Lower leg skin (tissue), 4 donors: ENCODE measurements at regions not wholly inside any gene's neighbourhood (a gene's known extent, or its start where the extent isn't known, plus 50 kb on each side); places are given as distances from the start of the nearest gene placed in this dataset.

ENCODE experiments used
- DNase-seq, 2 donors: peaks; one replicate each; pipeline ENCODE4 v3.0.0-alpha.2; 2019; ENCODE audit warnings: low spot score in 2 of 2
- H3K4me3 ChIP-seq: fragments of 200-600 bp; sonication (generic); 2 replicates; pipeline ENCODE4 v1.5.1; 2017; ENCODE audit warnings: mild to moderate bottlenecking, low read depth; ENCODE audit not compliant: poor library complexity, severe bottlenecking
- POLR2A ChIP-seq, 2 donors: fragments of 450-650 bp; IDR thresholded peaks; one replicate each; pipeline ENCODE4 v1.6.1; 2016 to 2017; ENCODE audit warnings: antibody characterized with exemption in 2 of 2, mild to moderate bottlenecking in 1 of 2, moderate library complexity in 1 of 2
- WGBS, 2 donors: methylation state at CpG; one replicate each; pipeline ENCODE4 v1.1.5; 2018; 5-methylcytosine and 5-hydroxymethylcytosine counted together
- intact Hi-C: fragments of 100-400 bp; cut with DNase I; formaldehyde crosslinking; loops from one replicate; pipeline ENCODE4 v1.15.0; 2023; ENCODE audit warnings: low total_unique reads
- TF ChIP-seq, protein P1 (sequence below), 3 donors: fragments of 450-650 bp; IDR thresholded peaks; one replicate each; pipeline ENCODE4 v1.5.1; 2016; ENCODE audit warnings: antibody characterized with exemption in 3 of 3, mild to moderate bottlenecking in 3 of 3, moderate library complexity in 2 of 3

DNA sequence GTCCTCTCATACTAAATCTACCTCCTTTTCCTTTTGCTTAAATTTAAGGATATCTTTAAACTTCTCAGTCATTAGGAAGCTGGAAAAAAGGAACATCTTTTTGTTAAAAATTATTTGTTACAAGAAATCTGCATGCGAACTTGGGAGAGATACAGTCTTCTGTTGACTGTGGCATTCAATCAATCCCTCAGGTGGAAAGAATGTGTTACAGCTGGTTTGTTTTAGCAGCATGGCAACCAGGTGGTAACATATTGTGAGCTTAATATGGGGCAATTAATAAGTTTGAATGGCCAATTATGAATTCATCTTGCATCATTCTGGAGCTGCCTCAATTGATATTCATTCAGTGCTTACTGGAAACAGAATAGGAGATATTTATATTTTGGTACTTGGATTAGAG, 135.0 kb downstream of the GC start:
- H3K4me3 ChIP-seq: no peak overlapping the region
- intact Hi-C loops: no loop called here
- 0 to 86% methylated on average over 1 of the region's 1 CpG for WGBS, 2 donors
- TF ChIP-seq, protein P1, sequence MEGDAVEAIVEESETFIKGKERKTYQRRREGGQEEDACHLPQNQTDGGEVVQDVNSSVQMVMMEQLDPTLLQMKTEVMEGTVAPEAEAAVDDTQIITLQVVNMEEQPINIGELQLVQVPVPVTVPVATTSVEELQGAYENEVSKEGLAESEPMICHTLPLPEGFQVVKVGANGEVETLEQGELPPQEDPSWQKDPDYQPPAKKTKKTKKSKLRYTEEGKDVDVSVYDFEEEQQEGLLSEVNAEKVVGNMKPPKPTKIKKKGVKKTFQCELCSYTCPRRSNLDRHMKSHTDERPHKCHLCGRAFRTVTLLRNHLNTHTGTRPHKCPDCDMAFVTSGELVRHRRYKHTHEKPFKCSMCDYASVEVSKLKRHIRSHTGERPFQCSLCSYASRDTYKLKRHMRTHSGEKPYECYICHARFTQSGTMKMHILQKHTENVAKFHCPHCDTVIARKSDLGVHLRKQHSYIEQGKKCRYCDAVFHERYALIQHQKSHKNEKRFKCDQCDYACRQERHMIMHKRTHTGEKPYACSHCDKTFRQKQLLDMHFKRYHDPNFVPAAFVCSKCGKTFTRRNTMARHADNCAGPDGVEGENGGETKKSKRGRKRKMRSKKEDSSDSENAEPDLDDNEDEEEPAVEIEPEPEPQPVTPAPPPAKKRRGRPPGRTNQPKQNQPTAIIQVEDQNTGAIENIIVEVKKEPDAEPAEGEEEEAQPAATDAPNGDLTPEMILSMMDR (IDR thresholded peaks at IDR 0.05): no peak
- no peak for TF ChIP-seq POLR2A (IDR thresholded peaks at IDR 0.05)
- no peak for DNase-seq

DNA sequence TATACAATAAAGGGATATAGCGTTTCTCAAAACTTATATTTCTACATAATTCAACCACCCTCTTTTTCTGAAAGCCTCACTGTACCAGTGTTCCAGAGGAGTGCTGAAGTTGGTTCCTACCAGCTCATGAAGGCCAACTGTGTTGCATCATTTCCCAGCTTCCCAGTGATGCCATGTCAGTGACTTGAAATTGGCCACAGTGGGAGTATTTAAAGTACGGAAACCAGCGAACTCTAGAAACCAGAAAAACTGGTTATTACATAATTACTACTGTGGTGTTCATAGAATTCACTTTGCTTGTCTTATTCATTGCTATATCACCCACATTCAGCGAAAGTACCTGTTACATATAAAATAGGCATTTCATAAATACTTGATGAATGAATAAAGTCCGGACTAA, 135.4 kb downstream of the GC start:
- intact Hi-C loops: no loop called here
- WGBS, 2 donors: 45 to 69% methylated on average over 5 of the region's 5 CpGs
- no peak for TF ChIP-seq POLR2A (IDR thresholded peaks at IDR 0.05)
- DNase-seq: no peak
- H3K4me3 ChIP-seq: no peak overlapping the region

DNA sequence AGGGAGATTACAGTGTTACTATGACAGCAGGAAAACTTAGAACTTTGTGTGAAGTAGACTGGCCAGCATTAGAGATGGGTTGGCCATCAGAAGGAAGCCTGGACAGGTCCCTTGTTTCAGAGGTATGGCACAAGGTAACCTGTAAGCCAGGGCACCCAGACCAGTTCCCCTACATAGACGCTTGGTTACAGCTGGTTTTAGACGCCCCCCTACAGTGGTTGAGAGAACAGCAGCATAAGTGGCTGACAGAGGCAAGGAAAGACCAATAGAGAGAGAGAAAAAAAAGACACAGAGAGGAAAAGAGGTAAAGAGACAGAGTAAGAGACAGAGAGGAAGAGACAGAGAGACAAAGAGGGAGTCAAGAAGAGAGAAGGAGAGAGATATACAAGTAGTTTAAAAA, 144.5 kb downstream of the GC start:
- WGBS, 2 donors: 79 to 87% methylated on average over 2 of the region's 2 CpGs
- no peak for DNase-seq
- no peak for TF ChIP-seq POLR2A (IDR thresholded peaks at IDR 0.05)
- TF ChIP-seq, protein P1 (IDR thresholded peaks at IDR 0.05): no peak
- intact Hi-C loops: no loop called here
- H3K4me3 ChIP-seq: no peak overlapping the region

DNA sequence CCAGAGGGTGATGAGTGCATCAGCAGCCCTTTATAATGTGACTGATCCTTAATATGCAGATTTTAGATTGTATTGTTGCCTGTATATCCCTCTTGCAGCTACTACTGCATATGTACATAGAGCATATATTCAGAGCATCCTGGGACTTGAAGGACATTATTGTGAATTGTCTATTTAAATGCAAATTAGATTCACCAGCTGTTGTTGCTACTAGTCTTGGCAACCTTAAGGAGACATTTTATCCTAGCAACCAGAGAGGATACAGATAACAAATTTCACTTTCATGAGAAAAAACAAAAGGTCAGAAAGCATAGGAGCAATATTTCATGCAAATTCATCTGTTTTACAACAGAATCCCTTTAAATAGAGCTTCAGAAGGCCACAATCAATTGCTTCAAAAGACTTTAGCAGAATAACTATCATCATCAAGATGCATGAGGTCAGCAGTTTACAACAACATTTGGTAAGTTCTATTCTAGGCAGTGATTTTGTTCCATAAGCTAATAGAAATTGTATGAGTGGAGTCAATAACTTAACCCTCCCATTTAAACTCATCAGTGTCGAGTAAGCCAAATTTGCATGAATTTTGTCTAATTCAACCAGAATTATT, 148.6 kb downstream of the GC start:
- TF ChIP-seq POLR2A (IDR thresholded peaks at IDR 0.05): no peak
- TF ChIP-seq, protein P1 (IDR thresholded peaks at IDR 0.05): no peak
- WGBS, 2 donors: 71 to 79% methylated on average over 1 of the region's 1 CpG

DNA sequence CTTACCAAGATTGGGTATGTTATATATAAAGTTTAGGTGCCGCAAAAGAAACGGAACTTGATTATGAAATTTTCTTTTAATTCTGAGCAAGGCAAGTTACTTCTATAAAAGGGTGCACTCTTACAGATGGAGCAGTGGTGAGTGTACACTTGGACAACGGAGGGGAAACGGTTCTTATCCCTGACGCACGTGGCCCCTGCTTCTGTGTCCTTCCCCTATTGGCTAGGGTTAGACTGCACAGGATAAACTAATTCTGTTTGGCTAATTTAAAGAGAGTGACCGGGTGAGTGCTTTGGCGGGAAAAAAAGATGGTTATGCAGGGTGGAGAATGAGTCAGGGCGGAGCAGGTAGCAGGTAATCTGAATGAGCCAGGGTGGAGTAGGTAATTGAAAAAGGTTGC, 149.5 kb downstream of the GC start:
- DNase-seq: no peak
- TF ChIP-seq, protein P1 (IDR thresholded peaks at IDR 0.05): no peak
- no peak for TF ChIP-seq POLR2A (IDR thresholded peaks at IDR 0.05)
- H3K4me3 ChIP-seq: no peak overlapping the region
- 92 to 95% methylated on average over 9 of the region's 9 CpGs for WGBS, 2 donors
- intact Hi-C loops: no loop called here

More for the DNA sequence above, 148.6 kb downstream of the GC start:
- intact Hi-C loops: no loop called here
- H3K4me3 ChIP-seq: no peak overlapping the region
- DNase-seq: no peak

DNA sequence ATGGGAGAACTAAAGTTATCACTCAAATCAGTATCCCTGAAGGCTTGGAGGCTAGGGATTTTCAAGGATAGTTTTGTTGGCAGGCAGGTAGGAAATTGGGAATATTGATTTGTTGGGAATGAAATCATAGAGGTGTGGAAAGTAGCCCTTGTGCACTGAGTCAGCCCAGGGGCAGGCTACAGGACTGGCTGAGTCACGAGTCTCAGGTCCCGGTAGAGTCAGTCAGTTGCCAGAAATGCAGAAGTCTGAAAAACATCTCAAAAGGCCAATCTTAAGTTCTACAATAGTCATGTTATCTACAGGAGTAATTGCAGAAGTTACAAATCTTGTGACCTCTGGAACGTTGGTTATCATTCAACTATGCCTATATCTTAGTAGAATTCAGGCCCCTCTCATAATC, 153.1 kb downstream of the GC start:
- no peak for DNase-seq
- intact Hi-C loops: no loop called here
- WGBS, 2 donors: 45 to 46% methylated on average over 3 of the region's 3 CpGs
- no peak overlapping the region for H3K4me3 ChIP-seq
- no peak for TF ChIP-seq POLR2A (IDR thresholded peaks at IDR 0.05)
- TF ChIP-seq, protein P1 (IDR thresholded peaks at IDR 0.05): no peak
